GM10248 (cell line): ENCODE measurements at regions not wholly inside any gene's neighbourhood (a gene's known extent, or its start where the extent isn't known, plus 50 kb on each side); places are given as distances from the start of the nearest gene placed in this dataset.

Experiments
- CTCF ChIA-PET: fragments of 300-600 bp; sonication (Branson Sonifier 250); formaldehyde crosslinking; extraction: SDS; loops from one replicate; lab custom pipeline; 2021; ENCODE audit warnings: antibody characterized with exemption; lab: Yijun Ruan, JAX
- POLR2A ChIA-PET: fragments of 350-650 bp; sonication (Branson Sonifier 250); formaldehyde crosslinking; extraction: SDS; loops from one replicate; lab custom pipeline; 2020; ENCODE audit warnings: antibody characterized with exemption; lab: Yijun Ruan, JAX
- DNase-seq: peaks from one replicate; pipeline ENCODE4 v3.0.0; 2012; ENCODE audit errors: extremely low spot score
- CTCF ChIP-seq: IDR thresholded peaks from 2 replicates; pipeline ENCODE4 v1.5.1; 2012; ENCODE audit warnings: mild to moderate bottlenecking, low read depth; ENCODE audit errors: extremely low read depth, missing control alignments, control extremely low read depth

DNA sequence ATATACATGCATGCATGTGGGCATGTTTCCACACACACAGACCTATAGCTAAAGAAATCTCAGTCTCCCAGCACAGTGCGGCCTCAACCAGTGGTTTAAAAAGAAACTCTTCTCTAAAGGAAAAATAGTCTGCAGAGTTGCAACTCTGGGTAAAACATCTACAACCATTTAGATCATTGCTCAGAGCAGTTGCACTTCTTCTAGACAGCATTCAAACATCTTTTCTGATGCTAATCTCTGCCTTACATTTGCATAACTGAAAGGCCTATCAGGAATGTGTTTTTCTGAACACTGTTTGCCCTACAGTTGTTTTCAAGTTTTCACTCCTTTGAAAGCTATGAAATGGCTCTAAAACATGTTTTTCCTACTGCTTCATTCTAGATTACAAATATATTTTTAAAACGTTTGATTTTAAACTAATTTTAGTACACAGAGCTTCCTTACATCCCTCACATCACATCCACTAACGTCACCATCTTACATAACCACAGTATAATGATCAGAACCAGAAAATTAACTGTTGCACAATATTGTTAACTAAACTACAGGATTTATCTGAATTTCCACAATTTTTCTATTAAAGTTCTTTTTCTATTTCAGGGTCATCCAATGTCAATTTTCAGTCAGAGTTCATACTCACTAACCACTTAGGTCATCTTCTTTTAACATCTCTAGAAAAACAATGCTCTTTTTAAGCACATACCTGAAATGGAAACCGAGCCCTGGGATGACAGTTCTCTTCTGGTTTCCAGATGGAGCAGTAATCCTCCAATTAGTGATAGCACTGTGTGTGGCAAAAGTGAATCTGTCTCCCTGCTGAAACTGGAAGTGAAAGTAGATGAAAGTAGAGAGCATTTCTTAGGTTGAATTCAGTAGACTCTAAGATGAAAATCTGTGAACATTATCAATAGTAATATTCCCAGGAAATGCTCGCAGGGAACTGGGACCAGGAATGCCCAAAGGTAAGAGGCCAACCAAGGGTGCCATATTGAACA lies 501.6 kb upstream of the GCFC2 start:
- ChIA-PET CTCF (interaction anchor here (1.3 to 3.3 kb wide), 2 partner anchors 14 to 424 kb away, joined by 3 to 15 read pairs; no protein-coding TSS in a partner anchor), POLR2A (no interaction called here)
- TF ChIP-seq CTCF: no peak
- DNase-seq: no peak

DNA sequence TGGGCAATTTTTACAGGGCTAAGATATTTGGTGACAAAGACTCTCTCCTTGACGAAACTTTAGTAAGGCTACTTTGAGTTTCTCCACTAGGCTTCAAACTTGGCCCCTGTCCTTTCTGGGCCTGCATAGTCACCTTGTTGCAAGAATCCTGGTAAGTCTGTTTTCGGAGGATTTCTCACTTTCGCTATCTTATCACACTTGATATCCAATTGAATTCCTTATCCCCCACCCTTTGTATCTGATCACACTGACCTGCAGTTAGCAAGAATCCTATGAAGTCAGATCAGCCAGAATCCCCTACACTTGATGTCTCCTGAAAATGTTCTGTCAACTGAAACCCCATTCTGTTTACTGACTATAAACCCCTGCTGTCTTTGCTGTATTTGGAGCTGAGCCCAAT lies 499.8 kb upstream of the GCFC2 start:
- TF ChIP-seq CTCF: no peak
- CTCF ChIA-PET: no interaction called here
- POLR2A ChIA-PET: no interaction called here
- no peak for DNase-seq

DNA sequence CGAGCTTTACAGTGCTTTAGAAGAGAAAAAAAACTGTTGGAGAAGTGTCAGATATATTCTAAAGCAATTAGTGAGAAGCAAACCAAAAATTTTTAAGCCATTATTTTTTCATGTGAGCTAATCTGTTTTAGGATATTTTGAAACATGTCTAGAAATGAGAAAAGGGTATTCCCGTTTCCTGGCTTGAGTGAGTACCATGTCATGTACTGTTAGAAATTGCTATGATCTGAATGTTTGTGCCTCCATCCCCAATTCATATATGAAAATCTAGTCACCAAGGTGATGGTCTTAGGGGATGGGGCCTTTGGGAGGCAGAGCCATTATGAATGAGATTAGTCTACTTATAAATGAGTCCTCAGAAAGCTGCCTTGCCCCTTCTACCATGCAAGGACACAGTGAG lies 493.3 kb upstream of the GCFC2 start:
- CTCF ChIA-PET: interaction anchor here (0.9 to 2.7 kb wide), 2 partner anchors 10 to 396 kb away, joined by 5 to 7 read pairs; no protein-coding TSS in a partner anchor
- DNase-seq: no peak
- no peak for TF ChIP-seq CTCF
- POLR2A ChIA-PET: no interaction called here

- TF ChIP-seq CTCF: no peak
- no peak for DNase-seq
- ChIA-PET POLR2A (no interaction called here), CTCF (no interaction called here)
Observed at GRCh38 chr2:76202866-76203265, 492.2 kb upstream of the GCFC2 start.

DNA sequence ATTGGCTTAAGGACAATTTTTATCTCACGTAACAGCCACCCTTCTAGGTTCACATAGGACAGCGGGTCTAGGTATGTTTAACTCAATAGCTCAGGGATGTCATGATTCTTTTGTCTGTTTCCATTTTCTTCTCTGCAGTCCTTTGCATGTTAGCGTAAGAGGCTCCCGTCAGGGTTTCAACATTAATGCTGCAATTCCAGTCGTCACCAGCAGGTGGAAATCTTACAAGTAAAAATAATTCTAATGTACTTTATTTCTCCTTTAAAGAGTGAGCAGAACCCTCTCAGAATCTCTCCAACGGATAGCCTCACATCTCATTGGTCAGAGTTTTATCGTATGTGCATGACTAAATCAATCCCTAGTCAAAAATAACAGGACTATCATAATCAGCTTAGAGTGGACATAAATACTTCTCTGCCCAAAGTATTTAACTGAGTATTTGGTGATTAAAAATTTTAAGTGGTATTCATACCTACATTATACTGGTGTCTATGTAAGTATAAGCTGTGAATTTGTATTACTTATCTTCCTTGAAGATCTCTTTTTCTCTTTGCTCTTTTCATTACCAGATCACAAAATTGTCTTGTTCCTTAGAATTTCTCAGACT lies 487.2 kb upstream of the GCFC2 start:
- ChIA-PET POLR2A (no interaction called here), CTCF (interaction anchor here (0.7 to 3.8 kb wide), 18 partner anchors 10 to 653 kb away, joined by 3 to 33 read pairs (median 4); no protein-coding TSS in a partner anchor)
- peak; percentile 11 for DNase-seq

More for the DNA sequence above, 487.2 kb upstream of the GCFC2 start:
- peak; percentile 72 for TF ChIP-seq CTCF
